ENCODE measurements at regions not wholly inside any gene's neighbourhood (a gene's known extent, or its start where the extent isn't known, plus 50 kb on each side); places are given as distances from the start of the nearest gene placed in this dataset.

GRCh38 chr21:32909393-32909792 lies 116.3 kb upstream of the OLIG2 start:
- H3K4me3 ChIP-seq = no peak overlapping the region
- intact Hi-C loops (cut with micrococcal nuclease; ENCODE audit: unreplicated experiment) = no loop called here
- CTCF ChIA-PET = no interaction called here
- no peaks in the 10 kb centered on the region for H3K9me3 ChIP-seq (ENCODE audit: insufficient read depth, low read depth)
- H3K27me3 ChIP-seq (ENCODE audit: insufficient read depth, low read depth) = no peaks in the 10 kb centered on the region
- no peaks in the 10 kb centered on the region for H3F3A ChIP-seq (ENCODE audit: insufficient read depth, low read depth)
- H4K20me1 ChIP-seq (ENCODE audit: insufficient read depth) = no peaks in the 10 kb centered on the region
- H3K9me2 ChIP-seq (ENCODE audit: insufficient read depth) = no peaks in the 10 kb centered on the region
- H3K79me2 ChIP-seq (ENCODE audit: low read depth) = no peaks in the 10 kb centered on the region
- H3K27ac ChIP-seq = no peak overlapping the region
- BruUV-seq (replicated peaks) = no TSS peak
- TF ChIP-seq CTCF (conservative IDR thresholded peaks at IDR 0.05) (no peak), EZH2 (IDR thresholded peaks at IDR 0.05; ENCODE audit: low read depth) (no peak)
- H3K4me2 ChIP-seq = no peak overlapping the region
- no peaks in the 10 kb centered on the region for H3K4me1 ChIP-seq (replicated peaks; ENCODE audit: insufficient read depth)
- H2AFZ ChIP-seq = no peak overlapping the region
- POLR2A ChIA-PET (ENCODE audit: unreplicated experiment) = no interaction called here
- DNase-seq = no peak
- no peaks in the 10 kb centered on the region for H3K36me3 ChIP-seq (ENCODE audit: low read depth)

- H3K27ac ChIP-seq = no peak overlapping the region
- H3K4me1 ChIP-seq (replicated peaks; ENCODE audit: insufficient read depth) = no peaks in the 10 kb centered on the region
- no peaks in the 10 kb centered on the region for H3K9me2 ChIP-seq (ENCODE audit: insufficient read depth)
- H2AFZ ChIP-seq = no peak overlapping the region
- no peaks in the 10 kb centered on the region for H3K36me3 ChIP-seq (ENCODE audit: low read depth)
- H4K20me1 ChIP-seq (ENCODE audit: insufficient read depth) = no peaks in the 10 kb centered on the region
- DNase-seq = no peak
- TF ChIP-seq CTCF (conservative IDR thresholded peaks at IDR 0.05) (no peak), EZH2 (IDR thresholded peaks at IDR 0.05; ENCODE audit: low read depth) (no peak)
- intact Hi-C loops (cut with micrococcal nuclease; ENCODE audit: unreplicated experiment) = no loop called here
- H3K27me3 ChIP-seq (ENCODE audit: insufficient read depth, low read depth) = peaks cover 5% of the 10 kb centered on the region; the same call in 1 of the 2 replicates
- BruUV-seq (replicated peaks) = no TSS peak
- H3F3A ChIP-seq (ENCODE audit: insufficient read depth, low read depth) = no peaks in the 10 kb centered on the region
- H3K4me3 ChIP-seq = no peak overlapping the region
- no peaks in the 10 kb centered on the region for H3K79me2 ChIP-seq (ENCODE audit: low read depth)
- CTCF ChIA-PET = no interaction called here
- POLR2A ChIA-PET (ENCODE audit: unreplicated experiment) = no interaction called here
- no peak overlapping the region for H3K4me2 ChIP-seq
- no peaks in the 10 kb centered on the region for H3K9me3 ChIP-seq (ENCODE audit: insufficient read depth, low read depth)
Observed at GRCh38 chr21:32914424-32915039, 111.2 kb upstream of the OLIG2 start.

- no peak overlapping the region for H3K4me3 ChIP-seq
- H3K4me2 ChIP-seq = no peak overlapping the region
- no peak for TF ChIP-seq CTCF (conservative IDR thresholded peaks at IDR 0.05)
- no peak for TF ChIP-seq EZH2 (IDR thresholded peaks at IDR 0.05; ENCODE audit: low read depth)
- no peaks in the 10 kb centered on the region for H4K20me1 ChIP-seq (ENCODE audit: insufficient read depth)
- intact Hi-C loops (cut with micrococcal nuclease; ENCODE audit: unreplicated experiment) = no loop called here
- peaks cover 5% of the 10 kb centered on the region; the same call in 1 of the 2 replicates for H3K27me3 ChIP-seq (ENCODE audit: insufficient read depth, low read depth)
- BruUV-seq (replicated peaks) = no TSS peak
- CTCF ChIA-PET = no interaction called here
- H3K27ac ChIP-seq = no peak overlapping the region
- no peaks in the 10 kb centered on the region for H3K9me3 ChIP-seq (ENCODE audit: insufficient read depth, low read depth)
- no peaks in the 10 kb centered on the region for H3K4me1 ChIP-seq (replicated peaks; ENCODE audit: insufficient read depth)
- DNase-seq = no peak
- H3K9me2 ChIP-seq (ENCODE audit: insufficient read depth) = no peaks in the 10 kb centered on the region
- H3K36me3 ChIP-seq (ENCODE audit: low read depth) = no peaks in the 10 kb centered on the region
- POLR2A ChIA-PET (ENCODE audit: unreplicated experiment) = no interaction called here
- H2AFZ ChIP-seq = no peak overlapping the region
- H3F3A ChIP-seq (ENCODE audit: insufficient read depth, low read depth) = no peaks in the 10 kb centered on the region
- H3K79me2 ChIP-seq (ENCODE audit: low read depth) = no peaks in the 10 kb centered on the region
Observed at GRCh38 chr21:32915099-32915498, 110.6 kb upstream of the OLIG2 start.
